LNCaP clone FGC (cell line): ENCODE measurements at regions not wholly inside any gene's neighbourhood (a gene's known extent, or its start where the extent isn't known, plus 50 kb on each side); places are given as distances from the start of the nearest gene placed in this dataset.

ENCODE experiments used
- DNase-seq: peaks from one replicate; pipeline ENCODE4 v3.0.0-alpha.2; 2011; ENCODE audit warnings: low read depth
- H3K4me3 ChIP-seq: 2 replicates; pipeline ENCODE4 v1.5.1; 2011; ENCODE audit warnings: mild to moderate bottlenecking, low read depth, low read length, control low read depth
- TF ChIP-seq, protein P1 (sequence below): IDR thresholded peaks from 2 replicates; pipeline ENCODE4 v1.5.1; 2012; ENCODE audit warnings: mild to moderate bottlenecking; ENCODE audit not compliant: control insufficient read depth, insufficient read depth; ENCODE audit errors: extremely low read depth

GRCh38 chr5:116632890-116633289 is 58.3 kb upstream of the SEMA6A start:
- TF ChIP-seq, protein P1, sequence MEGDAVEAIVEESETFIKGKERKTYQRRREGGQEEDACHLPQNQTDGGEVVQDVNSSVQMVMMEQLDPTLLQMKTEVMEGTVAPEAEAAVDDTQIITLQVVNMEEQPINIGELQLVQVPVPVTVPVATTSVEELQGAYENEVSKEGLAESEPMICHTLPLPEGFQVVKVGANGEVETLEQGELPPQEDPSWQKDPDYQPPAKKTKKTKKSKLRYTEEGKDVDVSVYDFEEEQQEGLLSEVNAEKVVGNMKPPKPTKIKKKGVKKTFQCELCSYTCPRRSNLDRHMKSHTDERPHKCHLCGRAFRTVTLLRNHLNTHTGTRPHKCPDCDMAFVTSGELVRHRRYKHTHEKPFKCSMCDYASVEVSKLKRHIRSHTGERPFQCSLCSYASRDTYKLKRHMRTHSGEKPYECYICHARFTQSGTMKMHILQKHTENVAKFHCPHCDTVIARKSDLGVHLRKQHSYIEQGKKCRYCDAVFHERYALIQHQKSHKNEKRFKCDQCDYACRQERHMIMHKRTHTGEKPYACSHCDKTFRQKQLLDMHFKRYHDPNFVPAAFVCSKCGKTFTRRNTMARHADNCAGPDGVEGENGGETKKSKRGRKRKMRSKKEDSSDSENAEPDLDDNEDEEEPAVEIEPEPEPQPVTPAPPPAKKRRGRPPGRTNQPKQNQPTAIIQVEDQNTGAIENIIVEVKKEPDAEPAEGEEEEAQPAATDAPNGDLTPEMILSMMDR: no peak
- H3K4me3 ChIP-seq: no peak overlapping the region
- no peak for DNase-seq

DNA sequence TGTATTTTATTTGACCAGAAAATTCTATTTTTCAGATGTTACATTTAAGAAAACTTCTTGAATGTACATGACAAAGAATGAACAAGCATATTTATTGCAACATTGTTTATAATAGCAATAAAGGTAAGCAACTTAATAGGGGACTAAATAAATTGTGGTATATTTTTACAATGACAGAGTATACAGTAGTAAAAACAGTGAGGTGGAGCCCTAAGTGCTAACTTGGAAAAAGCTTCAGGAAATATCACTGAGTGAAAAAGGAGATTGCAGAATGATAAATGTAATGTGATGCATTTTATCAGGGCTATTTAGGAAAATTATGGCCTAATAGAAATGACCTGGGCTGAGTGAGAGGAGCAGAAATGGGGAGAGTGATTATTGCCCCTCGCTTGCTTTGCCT is 56.5 kb upstream of the SEMA6A start:
- TF ChIP-seq, protein P1: no peak

GRCh38 chr5:116629168-116629567 is 54.5 kb upstream of the SEMA6A start:
- no peak overlapping the region for H3K4me3 ChIP-seq
- TF ChIP-seq, protein P1: no peak
- no peak for DNase-seq

More for the DNA sequence above, 56.5 kb upstream of the SEMA6A start:
- H3K4me3 ChIP-seq: no peak overlapping the region
- DNase-seq: peak; percentile 87

GRCh38 chr5:116626945-116627679 is 52.5 kb upstream of the SEMA6A start:
- TF ChIP-seq, protein P1: no peak
- DNase-seq: no peak
- H3K4me3 ChIP-seq: no peak overlapping the region

DNA sequence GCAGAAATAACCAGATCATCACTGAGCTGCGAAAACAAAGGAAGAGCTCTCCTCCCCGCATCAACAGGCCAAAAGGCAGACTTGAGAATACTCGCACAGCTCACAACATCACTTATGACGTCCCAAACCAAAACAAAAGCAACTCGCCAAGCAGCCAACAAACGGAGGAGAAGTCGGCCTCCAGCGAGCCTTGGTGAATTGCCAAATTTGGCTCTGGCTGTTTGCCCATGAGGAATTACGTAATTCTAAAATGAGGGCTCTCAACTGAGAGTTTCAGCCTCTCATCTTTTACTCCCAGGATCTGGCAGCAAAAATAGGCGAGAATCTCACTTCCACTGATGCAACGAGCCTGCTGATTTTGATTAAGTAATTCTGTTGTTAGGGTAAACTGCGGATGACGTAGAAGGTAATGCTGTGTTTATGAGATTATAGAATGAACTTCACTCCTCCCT is 51.7 kb upstream of the SEMA6A start:
- no peak overlapping the region for H3K4me3 ChIP-seq
- DNase-seq: no peak
- TF ChIP-seq, protein P1: no peak
